B cell (primary cell): ENCODE measurements at regions not wholly inside any gene's neighbourhood (a gene's known extent, or its start where the extent isn't known, plus 50 kb on each side); places are given as distances from the start of the nearest gene placed in this dataset.

Experiments used
- ATAC-seq: fragments of 200-7000 bp; cut with Tn5 transposase; one replicate; pipeline ENCODE4 v1.10.0; 2021; ENCODE audit warnings: low read depth, mild to moderate bottlenecking, moderate number of reproducible peaks, moderate library complexity
- CTCF ChIA-PET: fragments of 350-600 bp; sonication (Branson Sonifier 250); formaldehyde crosslinking; loops from one replicate; lab custom pipeline; 2021; ENCODE audit warnings: antibody characterized with exemption, inconsistent platforms; lab: Charles Lee
- POLR2A ChIA-PET: fragments of 350-600 bp; sonication (Branson Sonifier 250); formaldehyde crosslinking; loops from one replicate; lab custom pipeline; 2021; ENCODE audit warnings: antibody characterized with exemption; lab: Charles Lee
- DNase-seq: peaks from one replicate; pipeline ENCODE4 v3.0.0; 2013
- H2AFZ ChIP-seq: 2 replicates; pipeline ENCODE4 v1.6.1; 2012; ENCODE audit warnings: mild to moderate bottlenecking, low read depth, low read length; ENCODE audit not compliant: insufficient read depth, poor library complexity, severe bottlenecking
- H3K27ac ChIP-seq, 2 donors: 1 replicate in 1 of 2; 2 replicates in 1 of 2; pipeline ENCODE4 v1.5.1; 2012 to 2013; ENCODE audit warnings: low read length in 2 of 2, mild to moderate bottlenecking in 2 of 2, moderate library complexity in 1 of 2
- H3K27me3 ChIP-seq, 4 experiments: fragments of 200-600 bp in 1 of 4; sonication (generic) in 1 of 4; replicated peaks in 1 of 4; 1 replicate in 2 of 4; 2 replicates in 2 of 4; pipeline versions ENCODE4 v1.6.1 to v1.7.0; 2013 to 2016; ENCODE audit warnings: low read length in 3 of 4, mild to moderate bottlenecking in 2 of 4, mixed read lengths in 1 of 4, moderate library complexity in 1 of 4; ENCODE audit not compliant: insufficient read depth in 4 of 4, control insufficient read depth in 3 of 4; ENCODE audit errors: control extremely low read depth in 1 of 4
- H3K36me3 ChIP-seq, 2 experiments: replicated peaks in 1 of 2; 1 replicate in 1 of 2; 2 replicates in 1 of 2; pipeline versions ENCODE4 v1.6.1 to v1.7.1; 2013; ENCODE audit warnings: low read length in 1 of 2; ENCODE audit not compliant: insufficient read depth in 2 of 2, control insufficient read depth in 1 of 2; ENCODE audit errors: control extremely low read depth in 1 of 2, extremely low read depth in 1 of 2
- H3K4me1 ChIP-seq, 2 donors: fragments of 200-600 bp in 1 of 2; sonication (generic) in 1 of 2; 1 replicate in 1 of 2; 2 replicates in 1 of 2; pipeline versions ENCODE4 v1.5.1 to v1.6.1; 2013 to 2017; ENCODE audit warnings: low read length in 2 of 2; ENCODE audit not compliant: control insufficient read depth in 2 of 2, insufficient read depth in 2 of 2
- H3K4me2 ChIP-seq: replicated peaks from 2 replicates; pipeline ENCODE3; 2012; ENCODE audit warnings: mild to moderate bottlenecking, low read depth, low read length; ENCODE audit not compliant: poor library complexity, severe bottlenecking
- H3K4me3 ChIP-seq, 5 experiments: fragments of 200-600 bp in 1 of 5; sonication (generic) in 1 of 5; 1 replicate in 3 of 5; 2 replicates in 2 of 5; pipeline versions ENCODE4 v1.5.1 to v1.7.0; 2011 to 2016; ENCODE audit warnings: low read length in 4 of 5, mild to moderate bottlenecking in 4 of 5, low read depth in 2 of 5, control low read depth in 1 of 5, moderate library complexity in 1 of 5; ENCODE audit not compliant: insufficient read depth in 1 of 5; ENCODE audit errors: control extremely low read depth in 1 of 5, extremely low read depth in 1 of 5
- H3K79me2 ChIP-seq: fragments of 200-600 bp; sonication (generic); one replicate; pipeline ENCODE4 v1.6.0; 2016; ENCODE audit warnings: low read length; ENCODE audit not compliant: control insufficient read depth, insufficient read depth
- H3K9ac ChIP-seq: fragments of 200-600 bp; sonication (generic); 2 replicates; pipeline ENCODE4 v1.6.1; 2017; ENCODE audit warnings: mild to moderate bottlenecking, low read length, moderate library complexity
- H3K9me3 ChIP-seq, 3 donors: one replicate each; pipeline versions ENCODE4 v1.6.1 to v1.7.1; 2013; ENCODE audit warnings: low read length in 2 of 3; ENCODE audit not compliant: control insufficient read depth in 2 of 3, insufficient read depth in 1 of 3; ENCODE audit errors: control extremely low read depth in 1 of 3
- H4K20me1 ChIP-seq: 2 replicates; pipeline ENCODE4 v1.6.0; 2012; ENCODE audit warnings: mild to moderate bottlenecking, low read length; ENCODE audit not compliant: insufficient read depth, control insufficient read depth, poor library complexity, severe bottlenecking
- H3K27ac Mint-ChIP-seq: one replicate; pipeline ENCODE4 v1.8.0; 2021; ENCODE audit warnings: mixed read lengths
- H3K27me3 Mint-ChIP-seq: one replicate; pipeline ENCODE4 v1.8.0; 2021; ENCODE audit warnings: mixed read lengths
- H3K4me1 Mint-ChIP-seq: one replicate; pipeline ENCODE4 v1.8.0; 2021; ENCODE audit warnings: mixed read lengths
- H3K4me3 Mint-ChIP-seq: one replicate; pipeline ENCODE4 v1.8.0; 2021; ENCODE audit warnings: mixed read lengths
- H3K9me3 Mint-ChIP-seq: one replicate; pipeline ENCODE4 v1.8.0; 2022; ENCODE audit warnings: mixed read lengths; ENCODE audit not compliant: insufficient read depth
- EZH2 ChIP-seq: IDR thresholded peaks from 2 replicates; pipeline ENCODE4 v1.6.1; 2012; ENCODE audit warnings: borderline replicate concordance, low read depth, mild to moderate bottlenecking, moderate library complexity, low read length; ENCODE audit not compliant: insufficient read depth, poor library complexity, severe bottlenecking
- WGBS: methylation state at CpG from one replicate; pipeline ENCODE4 v1.1.5; 2013; ENCODE audit warnings: missing lambda C conversion rate; ENCODE audit not compliant: insufficient coverage; 5-methylcytosine and 5-hydroxymethylcytosine counted together
- intact Hi-C: fragments of 100-400 bp; cut with micrococcal nuclease; formaldehyde crosslinking; loops from one replicate; pipeline ENCODE4 v1.10.0; 2022
- TF ChIP-seq, protein P1 (sequence below): fragments of 200-600 bp; IDR thresholded peaks from one replicate; pipeline ENCODE4 v1.8.0; 2022; ENCODE audit warnings: antibody characterized with exemption, mild to moderate bottlenecking

DNA sequence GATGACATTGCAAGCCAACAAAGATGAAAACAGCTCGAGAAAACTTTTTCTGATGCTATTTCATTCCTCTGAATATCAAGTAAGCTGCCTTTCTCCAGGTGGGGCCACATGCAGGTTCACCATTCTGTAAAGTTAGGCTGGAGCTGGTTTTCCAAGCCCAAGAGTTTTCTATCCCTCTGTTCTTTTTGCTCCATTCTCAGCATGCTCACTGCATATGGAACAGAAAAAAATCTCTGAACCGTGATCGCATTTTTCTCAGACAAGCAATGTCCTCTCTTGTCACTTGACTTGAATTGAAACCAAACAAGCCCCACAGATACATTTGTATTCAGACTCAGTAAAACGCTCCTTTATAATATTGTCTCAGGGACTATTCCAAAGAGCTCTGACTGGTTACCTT, 451.6 kb downstream of the FRK start:
- POLR2A ChIA-PET = no interaction called here
- no peaks in the 10 kb centered on the region for H3K4me1 Mint-ChIP-seq

DNA sequence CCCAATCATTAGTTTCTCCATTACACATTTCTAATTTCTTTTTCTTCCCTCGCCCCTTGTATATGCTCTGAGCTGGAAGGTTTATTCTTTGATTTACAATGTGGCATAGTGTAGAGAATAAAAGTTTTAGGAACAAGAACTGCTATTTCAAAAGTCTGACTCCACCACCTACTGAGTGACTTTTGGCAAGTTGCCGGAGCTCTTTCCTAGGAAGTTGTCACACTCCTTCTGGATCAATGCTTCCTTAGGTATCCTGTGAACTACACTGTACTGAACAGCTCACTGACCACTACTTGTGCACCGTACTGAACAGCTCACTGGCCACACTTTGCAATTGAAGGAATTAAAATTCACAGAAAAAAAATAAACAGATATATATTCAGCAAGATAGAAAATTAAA, 458.2 kb downstream of the FRK start:
- Mint-ChIP-seq H3K27ac (no peak overlapping the region), H3K27me3 (no peaks in the 10 kb centered on the region), H3K4me1 (no peaks in the 10 kb centered on the region), H3K4me3 (no peak overlapping the region), H3K9me3 (no peaks in the 10 kb centered on the region)
- DNase-seq (no peak), ATAC-seq (no peak)
- TF ChIP-seq, protein P1, sequence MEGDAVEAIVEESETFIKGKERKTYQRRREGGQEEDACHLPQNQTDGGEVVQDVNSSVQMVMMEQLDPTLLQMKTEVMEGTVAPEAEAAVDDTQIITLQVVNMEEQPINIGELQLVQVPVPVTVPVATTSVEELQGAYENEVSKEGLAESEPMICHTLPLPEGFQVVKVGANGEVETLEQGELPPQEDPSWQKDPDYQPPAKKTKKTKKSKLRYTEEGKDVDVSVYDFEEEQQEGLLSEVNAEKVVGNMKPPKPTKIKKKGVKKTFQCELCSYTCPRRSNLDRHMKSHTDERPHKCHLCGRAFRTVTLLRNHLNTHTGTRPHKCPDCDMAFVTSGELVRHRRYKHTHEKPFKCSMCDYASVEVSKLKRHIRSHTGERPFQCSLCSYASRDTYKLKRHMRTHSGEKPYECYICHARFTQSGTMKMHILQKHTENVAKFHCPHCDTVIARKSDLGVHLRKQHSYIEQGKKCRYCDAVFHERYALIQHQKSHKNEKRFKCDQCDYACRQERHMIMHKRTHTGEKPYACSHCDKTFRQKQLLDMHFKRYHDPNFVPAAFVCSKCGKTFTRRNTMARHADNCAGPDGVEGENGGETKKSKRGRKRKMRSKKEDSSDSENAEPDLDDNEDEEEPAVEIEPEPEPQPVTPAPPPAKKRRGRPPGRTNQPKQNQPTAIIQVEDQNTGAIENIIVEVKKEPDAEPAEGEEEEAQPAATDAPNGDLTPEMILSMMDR = no peak
- TF ChIP-seq EZH2 = no peak
- Histone ChIP-seq H3K4me1 (no peaks in the 10 kb centered on the region), H3K9me3 (no peaks in the 10 kb centered on the region), H2AFZ (no peak overlapping the region), H3K27ac (no peak overlapping the region), H3K9ac (no peak overlapping the region), H3K4me2 (no peak overlapping the region), H3K4me3 (no peak overlapping the region), H3K79me2 (no peaks in the 10 kb centered on the region), H3K27me3 (no peaks in the 10 kb centered on the region), H4K20me1 (no peaks in the 10 kb centered on the region), H3K36me3 (no peaks in the 10 kb centered on the region)
- POLR2A ChIA-PET = no interaction called here
- intact Hi-C loops = no loop called here
- CTCF ChIA-PET = no interaction called here
- 100% methylated on average over 1 of the region's 3 CpGs for WGBS

More for the DNA sequence above, 451.6 kb downstream of the FRK start:
- no peak for ATAC-seq
- Histone ChIP-seq H2AFZ (no peak overlapping the region), H3K79me2 (no peaks in the 10 kb centered on the region), H3K27ac (no peak overlapping the region), H3K9me3 (no peaks in the 10 kb centered on the region), H3K4me3 (no peak overlapping the region), H4K20me1 (no peaks in the 10 kb centered on the region), H3K4me2 (no peak overlapping the region), H3K9ac (no peak overlapping the region), H3K36me3 (no peaks in the 10 kb centered on the region), H3K4me1 (no peaks in the 10 kb centered on the region), H3K27me3 (no peaks in the 10 kb centered on the region)
- TF ChIP-seq, protein P1 = no peak
- no peak for TF ChIP-seq EZH2
- 83% methylated on average over 3 of the region's 4 CpGs for WGBS
- no peak for DNase-seq
- intact Hi-C loops = no loop called here
- Mint-ChIP-seq H3K27ac (no peak overlapping the region), H3K4me3 (no peak overlapping the region), H3K9me3 (no peaks in the 10 kb centered on the region), H3K27me3 (no peaks in the 10 kb centered on the region)
- CTCF ChIA-PET = no interaction called here
